ENCODE measurements at regions not wholly inside any gene's neighbourhood (a gene's known extent, or its start where the extent isn't known, plus 50 kb on each side); places are given as distances from the start of the nearest gene placed in this dataset.

DNA sequence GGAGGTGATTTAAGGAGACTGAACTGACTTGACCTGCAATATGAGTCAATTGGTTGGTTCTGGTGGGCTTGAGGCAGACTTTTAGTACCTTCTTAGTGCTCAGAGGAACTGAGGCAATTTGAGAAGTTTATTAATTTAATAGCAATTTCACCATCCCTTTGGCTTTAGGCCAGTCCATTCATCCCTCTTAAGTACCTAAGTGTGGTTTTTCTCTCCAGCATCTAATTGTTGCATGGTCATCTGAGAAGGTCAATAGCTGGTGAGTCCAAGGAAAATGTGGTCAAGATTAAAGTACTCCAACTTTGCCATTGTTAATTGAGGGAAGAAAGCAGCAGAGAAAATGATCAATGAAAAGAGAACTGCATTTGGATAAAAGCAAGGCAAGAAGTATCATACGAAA is 115.4 kb upstream of the DYRK2 start:
- Histone ChIP-seq H3K36me3 (ENCODE audit: control insufficient read depth, low read length) (no peaks in the 10 kb centered on the region), H3K4me3 (ENCODE audit: low read length) (no peak overlapping the region), H3K4me1 (ENCODE audit: control insufficient read depth, low read length) (no peaks in the 10 kb centered on the region), H3F3A (ENCODE audit: control insufficient read depth, insufficient read depth) (no peaks in the 10 kb centered on the region), H3K27ac (ENCODE audit: low read depth, low read length) (no peak overlapping the region), H4K20me1 (ENCODE audit: control insufficient read depth, insufficient read depth, low read depth, low read length) (no peaks in the 10 kb centered on the region), H3K79me2 (ENCODE audit: control insufficient read depth, low read length) (no peaks in the 10 kb centered on the region), H3K4me2 (ENCODE audit: low read length) (no peak overlapping the region), H3K9me3 (ENCODE audit: control insufficient read depth, insufficient read depth, low read length) (no peaks in the 10 kb centered on the region), H3K27me3 (ENCODE audit: control insufficient read depth, low read length) (no peaks in the 10 kb centered on the region), H3K9me2 (replicated peaks; ENCODE audit: control insufficient read depth, low read length) (no peaks in the 10 kb centered on the region)
- TF ChIP-seq CTCF (IDR thresholded peaks at IDR 0.05; ENCODE audit: low read depth, low read length, poor library complexity, severe bottlenecking) (no peak), EZH2phosphoT487 (IDR thresholded peaks at IDR 0.05; ENCODE audit: borderline replicate concordance, low read length) (no peak)

GRCh38 chr12:67534046-67534445 is 114.5 kb upstream of the DYRK2 start:
- Histone ChIP-seq H3K36me3 (ENCODE audit: control insufficient read depth, low read length) (no peaks in the 10 kb centered on the region), H3K4me1 (ENCODE audit: control insufficient read depth, low read length) (no peaks in the 10 kb centered on the region), H3K4me3 (ENCODE audit: low read length) (no peak overlapping the region), H3K9me2 (replicated peaks; ENCODE audit: control insufficient read depth, low read length) (no peaks in the 10 kb centered on the region), H3K27ac (ENCODE audit: low read depth, low read length) (no peak overlapping the region), H3K9me3 (ENCODE audit: control insufficient read depth, insufficient read depth, low read length) (no peaks in the 10 kb centered on the region), H4K20me1 (ENCODE audit: control insufficient read depth, insufficient read depth, low read depth, low read length) (no peaks in the 10 kb centered on the region), H3K27me3 (ENCODE audit: control insufficient read depth, low read length) (no peaks in the 10 kb centered on the region), H3F3A (ENCODE audit: control insufficient read depth, insufficient read depth) (no peaks in the 10 kb centered on the region), H3K4me2 (ENCODE audit: low read length) (no peak overlapping the region), H3K79me2 (ENCODE audit: control insufficient read depth, low read length) (no peaks in the 10 kb centered on the region)
- TF ChIP-seq EZH2phosphoT487 (IDR thresholded peaks at IDR 0.05; ENCODE audit: borderline replicate concordance, low read length) (no peak), CTCF (IDR thresholded peaks at IDR 0.05; ENCODE audit: low read depth, low read length, poor library complexity, severe bottlenecking) (no peak)

DNA sequence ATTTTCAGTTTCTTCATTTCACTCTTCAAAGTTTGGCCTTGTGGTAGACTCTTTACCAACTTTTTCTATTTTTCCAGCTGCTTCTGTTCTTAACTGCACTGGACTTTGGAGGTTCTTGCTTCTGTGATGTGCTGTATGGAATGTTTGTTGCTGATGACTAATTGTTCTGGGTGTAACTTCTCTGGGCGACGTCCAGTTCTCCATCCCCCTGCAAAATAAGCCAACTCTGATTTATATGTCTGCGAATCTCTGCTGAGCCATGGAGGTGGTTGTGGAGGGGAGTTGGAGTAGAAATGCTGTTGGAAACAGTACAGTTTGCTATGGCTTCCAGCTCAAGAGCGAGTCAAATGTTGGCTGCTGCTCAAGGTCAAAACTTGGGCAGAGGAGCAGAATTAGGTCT is 113.9 kb upstream of the DYRK2 start:
- no peaks in the 10 kb centered on the region for H3K27me3 ChIP-seq (ENCODE audit: control insufficient read depth, low read length)
- no peak overlapping the region for H3K4me2 ChIP-seq (ENCODE audit: low read length)
- no peaks in the 10 kb centered on the region for H4K20me1 ChIP-seq (ENCODE audit: control insufficient read depth, insufficient read depth, low read depth, low read length)
- no peaks in the 10 kb centered on the region for H3K36me3 ChIP-seq (ENCODE audit: control insufficient read depth, low read length)
- no peaks in the 10 kb centered on the region for H3F3A ChIP-seq (ENCODE audit: control insufficient read depth, insufficient read depth)
- no peaks in the 10 kb centered on the region for H3K9me3 ChIP-seq (ENCODE audit: control insufficient read depth, insufficient read depth, low read length)
- TF ChIP-seq CTCF (IDR thresholded peaks at IDR 0.05; ENCODE audit: low read depth, low read length, poor library complexity, severe bottlenecking) (no peak), EZH2phosphoT487 (IDR thresholded peaks at IDR 0.05; ENCODE audit: borderline replicate concordance, low read length) (no peak)
- H3K27ac ChIP-seq (ENCODE audit: low read depth, low read length), result no peak overlapping the region
- no peaks in the 10 kb centered on the region for H3K9me2 ChIP-seq (replicated peaks; ENCODE audit: control insufficient read depth, low read length)
- H3K4me1 ChIP-seq (ENCODE audit: control insufficient read depth, low read length), result no peaks in the 10 kb centered on the region
- H3K4me3 ChIP-seq (ENCODE audit: low read length), result no peak overlapping the region
- no peaks in the 10 kb centered on the region for H3K79me2 ChIP-seq (ENCODE audit: control insufficient read depth, low read length)

DNA sequence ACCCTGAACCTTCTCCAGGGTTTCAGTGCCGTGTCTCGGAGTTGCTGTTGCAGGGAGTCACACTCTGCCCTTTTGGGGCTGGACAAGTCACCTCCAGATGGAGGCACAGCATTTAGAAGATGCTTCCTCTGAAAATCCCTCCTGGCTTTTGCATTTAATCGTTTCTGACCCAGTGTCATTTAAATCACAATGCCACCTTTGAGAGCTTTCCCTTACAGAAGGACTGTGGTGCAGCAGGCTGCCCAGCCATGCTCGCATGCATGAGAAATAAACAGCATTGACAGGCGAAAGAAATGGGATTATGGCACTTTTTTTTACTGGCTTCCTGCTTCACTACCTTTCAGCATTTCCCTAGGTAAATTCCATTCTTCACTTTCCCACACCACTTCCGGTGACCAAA is 113.4 kb upstream of the DYRK2 start:
- no peaks in the 10 kb centered on the region for H3K79me2 ChIP-seq (ENCODE audit: control insufficient read depth, low read length)
- H4K20me1 ChIP-seq (ENCODE audit: control insufficient read depth, insufficient read depth, low read depth, low read length), result no peaks in the 10 kb centered on the region
- TF ChIP-seq CTCF (IDR thresholded peaks at IDR 0.05; ENCODE audit: low read depth, low read length, poor library complexity, severe bottlenecking) (no peak), EZH2phosphoT487 (IDR thresholded peaks at IDR 0.05; ENCODE audit: borderline replicate concordance, low read length) (no peak)
- no peaks in the 10 kb centered on the region for H3K27me3 ChIP-seq (ENCODE audit: control insufficient read depth, low read length)
- H3K4me2 ChIP-seq (ENCODE audit: low read length), result no peak overlapping the region
- H3F3A ChIP-seq (ENCODE audit: control insufficient read depth, insufficient read depth), result no peaks in the 10 kb centered on the region
- H3K36me3 ChIP-seq (ENCODE audit: control insufficient read depth, low read length), result no peaks in the 10 kb centered on the region
- H3K4me3 ChIP-seq (ENCODE audit: low read length), result no peak overlapping the region
- H3K4me1 ChIP-seq (ENCODE audit: control insufficient read depth, low read length), result no peaks in the 10 kb centered on the region
- no peaks in the 10 kb centered on the region for H3K9me2 ChIP-seq (replicated peaks; ENCODE audit: control insufficient read depth, low read length)
- H3K9me3 ChIP-seq (ENCODE audit: control insufficient read depth, insufficient read depth, low read length), result no peaks in the 10 kb centered on the region
- H3K27ac ChIP-seq (ENCODE audit: low read depth, low read length), result no peak overlapping the region
